ENCODE measurements at regions not wholly inside any gene's neighbourhood (a gene's known extent, or its start where the extent isn't known, plus 50 kb on each side); places are given as distances from the start of the nearest gene placed in this dataset.

DNA sequence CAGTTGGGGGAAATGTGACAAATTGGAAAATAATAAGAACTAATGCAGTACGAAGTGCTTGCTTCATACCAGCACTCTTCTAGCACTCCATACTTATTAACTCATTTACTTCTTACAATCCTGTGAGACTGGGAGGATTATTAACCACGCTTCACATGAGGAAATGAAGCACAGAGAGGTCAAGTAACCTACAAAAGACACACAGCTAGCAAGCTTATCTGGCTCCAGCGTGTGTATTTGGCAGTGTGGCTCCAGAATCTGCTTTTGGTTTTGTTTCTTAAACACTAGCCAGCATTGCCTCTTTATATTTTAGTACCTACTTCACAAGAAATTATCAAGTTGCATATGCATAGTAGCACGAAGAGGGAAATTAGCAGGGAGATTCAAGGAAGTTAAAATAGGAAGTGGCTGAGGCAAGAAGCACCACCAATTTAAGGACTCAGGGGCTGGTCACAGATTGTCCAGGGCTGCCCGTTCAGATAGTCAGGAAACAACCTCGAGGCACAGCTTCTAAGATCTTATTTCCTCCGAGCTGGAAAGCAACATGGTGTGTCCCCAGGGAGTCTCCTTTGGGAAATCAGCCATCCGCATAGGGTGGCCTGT lies 302.7 kb upstream of the PRDM1 start:
- Histone ChIP-seq H3K27me3 (no peaks in the 10 kb centered on the region), H3K4me1 (no peaks in the 10 kb centered on the region), H3K27ac (no peak overlapping the region), H3K4me3 (no peak overlapping the region), H3K36me3 (no peaks in the 10 kb centered on the region), H3K9me3 (no peaks in the 10 kb centered on the region)
- in situ Hi-C loops (cut with MboI; ENCODE audit: low pct_ligation_motif_present in 1 of 4, low pct_unique_long_range_greater_than_20kb in 1 of 4, low sequenced_read_pairs in 3 of 4) (no loop called here), intact Hi-C loops (cut with DNase I; ENCODE audit: low total_unique reads) (no loop called here)
- WGBS, 2 donors (ENCODE audit: low coverage in 1 of 2), result 71 to 78% methylated on average over 6 to 8 of the region's 8 CpGs
- no peak for TF ChIP-seq POLR2A (IDR thresholded peaks at IDR 0.05)
- TF ChIP-seq POLR2AphosphoS5 (IDR thresholded peaks at IDR 0.05), result no peak
- TF ChIP-seq, protein P1, sequence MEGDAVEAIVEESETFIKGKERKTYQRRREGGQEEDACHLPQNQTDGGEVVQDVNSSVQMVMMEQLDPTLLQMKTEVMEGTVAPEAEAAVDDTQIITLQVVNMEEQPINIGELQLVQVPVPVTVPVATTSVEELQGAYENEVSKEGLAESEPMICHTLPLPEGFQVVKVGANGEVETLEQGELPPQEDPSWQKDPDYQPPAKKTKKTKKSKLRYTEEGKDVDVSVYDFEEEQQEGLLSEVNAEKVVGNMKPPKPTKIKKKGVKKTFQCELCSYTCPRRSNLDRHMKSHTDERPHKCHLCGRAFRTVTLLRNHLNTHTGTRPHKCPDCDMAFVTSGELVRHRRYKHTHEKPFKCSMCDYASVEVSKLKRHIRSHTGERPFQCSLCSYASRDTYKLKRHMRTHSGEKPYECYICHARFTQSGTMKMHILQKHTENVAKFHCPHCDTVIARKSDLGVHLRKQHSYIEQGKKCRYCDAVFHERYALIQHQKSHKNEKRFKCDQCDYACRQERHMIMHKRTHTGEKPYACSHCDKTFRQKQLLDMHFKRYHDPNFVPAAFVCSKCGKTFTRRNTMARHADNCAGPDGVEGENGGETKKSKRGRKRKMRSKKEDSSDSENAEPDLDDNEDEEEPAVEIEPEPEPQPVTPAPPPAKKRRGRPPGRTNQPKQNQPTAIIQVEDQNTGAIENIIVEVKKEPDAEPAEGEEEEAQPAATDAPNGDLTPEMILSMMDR (IDR thresholded peaks at IDR 0.05), result no peak
- TF ChIP-seq EP300 (IDR thresholded peaks at IDR 0.05; ENCODE audit: low read depth), result no peak
- DNase-seq, result no peak

- no peaks in the 10 kb centered on the region for H3K36me3 ChIP-seq
- WGBS, 2 donors (ENCODE audit: low coverage in 1 of 2), result 61 to 68% methylated on average over 3 of the region's 3 CpGs
- H3K4me3 ChIP-seq, result no peak overlapping the region
- intact Hi-C loops (cut with DNase I; ENCODE audit: low total_unique reads) (no loop called here), in situ Hi-C loops (cut with MboI; ENCODE audit: low pct_ligation_motif_present in 1 of 4, low pct_unique_long_range_greater_than_20kb in 1 of 4, low sequenced_read_pairs in 3 of 4) (no loop called here)
- no peaks in the 10 kb centered on the region for H3K27me3 ChIP-seq
- H3K4me1 ChIP-seq, result no peaks in the 10 kb centered on the region
- no peak overlapping the region for H3K27ac ChIP-seq
- no peak for TF ChIP-seq POLR2A (IDR thresholded peaks at IDR 0.05)
- TF ChIP-seq, protein P1 (IDR thresholded peaks at IDR 0.05), result no peak
- no peak for TF ChIP-seq POLR2AphosphoS5 (IDR thresholded peaks at IDR 0.05)
- TF ChIP-seq EP300 (IDR thresholded peaks at IDR 0.05; ENCODE audit: low read depth), result no peak
- H3K9me3 ChIP-seq, result no peaks in the 10 kb centered on the region
- no peak for DNase-seq
These were observed 304.2 kb upstream of the PRDM1 start for GRCh38 chr6:105781915-105782314.

GRCh38 chr6:105781248-105781647 lies 304.9 kb upstream of the PRDM1 start:
- no peaks in the 10 kb centered on the region for H3K9me3 ChIP-seq
- 67 to 85% methylated on average over 5 to 7 of the region's 7 CpGs for WGBS, 2 donors (ENCODE audit: low coverage in 1 of 2)
- DNase-seq, result no peak
- intact Hi-C loops (cut with DNase I; ENCODE audit: low total_unique reads) (no loop called here), in situ Hi-C loops (cut with MboI; ENCODE audit: low pct_ligation_motif_present in 1 of 4, low pct_unique_long_range_greater_than_20kb in 1 of 4, low sequenced_read_pairs in 3 of 4) (no loop called here)
- H3K27me3 ChIP-seq, result no peaks in the 10 kb centered on the region
- no peaks in the 10 kb centered on the region for H3K4me1 ChIP-seq
- no peaks in the 10 kb centered on the region for H3K36me3 ChIP-seq
- no peak for TF ChIP-seq EP300 (IDR thresholded peaks at IDR 0.05; ENCODE audit: low read depth)
- TF ChIP-seq POLR2A (IDR thresholded peaks at IDR 0.05), result no peak
- TF ChIP-seq, protein P1 (IDR thresholded peaks at IDR 0.05), result no peak
- no peak for TF ChIP-seq POLR2AphosphoS5 (IDR thresholded peaks at IDR 0.05)
- H3K27ac ChIP-seq, result no peak overlapping the region
- H3K4me3 ChIP-seq, result no peak overlapping the region

DNA sequence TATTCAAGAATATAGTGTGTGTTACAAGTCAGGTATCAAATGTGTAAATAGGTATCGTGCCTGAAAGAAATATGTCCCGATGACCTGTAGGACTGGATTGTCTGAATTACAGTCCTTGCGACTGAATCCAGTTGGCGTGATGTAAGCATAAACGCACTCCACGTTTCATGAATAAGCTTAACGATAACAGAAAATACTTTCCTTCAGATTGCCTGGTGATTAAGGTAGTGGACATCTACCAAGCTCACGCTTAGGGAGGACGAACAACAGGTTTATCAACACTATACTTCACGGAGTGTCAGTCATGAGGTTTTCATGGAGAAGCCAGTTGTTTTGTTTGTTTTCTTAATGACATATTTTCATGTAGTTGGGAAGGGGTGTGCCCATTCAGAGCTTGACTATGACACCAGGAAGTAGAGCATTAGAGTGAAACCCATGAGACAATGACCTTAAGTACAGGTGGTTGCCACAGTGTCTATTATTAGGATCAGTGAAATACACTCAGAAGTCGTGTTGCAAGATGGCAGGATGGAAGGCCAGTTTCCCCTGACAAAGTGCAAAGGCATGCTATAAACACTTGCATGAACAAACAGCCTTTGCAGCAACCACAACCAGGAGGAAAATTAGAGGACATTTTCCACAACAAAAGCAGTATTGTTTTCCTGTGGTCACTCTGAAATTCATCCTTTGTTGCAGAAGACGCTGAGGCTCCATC lies 305.8 kb upstream of the PRDM1 start:
- peaks cover 2 to 4% of the 10 kb centered on the region in 2 donors for H3K9me3 ChIP-seq
- no peak for DNase-seq
- TF ChIP-seq POLR2AphosphoS5 (IDR thresholded peaks at IDR 0.05), result no peak
- no peak for TF ChIP-seq POLR2A (IDR thresholded peaks at IDR 0.05)
- TF ChIP-seq, protein P1 (IDR thresholded peaks at IDR 0.05), result no peak
- no peak for TF ChIP-seq EP300 (IDR thresholded peaks at IDR 0.05; ENCODE audit: low read depth)
- whole genome bisulfite sequencing, 2 donors (ENCODE audit: low coverage in 1 of 2), result 92 to 93% methylated on average over 11 to 12 of the region's 12 CpGs
- H3K27ac ChIP-seq, result no peak overlapping the region
- no peaks in the 10 kb centered on the region for H3K36me3 ChIP-seq
- H3K27me3 ChIP-seq, result no peaks in the 10 kb centered on the region
- intact Hi-C loops (cut with DNase I; ENCODE audit: low total_unique reads), result no loop called here
- no peak overlapping the region for H3K4me3 ChIP-seq
- H3K4me1 ChIP-seq, result no peaks in the 10 kb centered on the region
- in situ Hi-C loops (cut with MboI; ENCODE audit: low pct_ligation_motif_present in 1 of 4, low pct_unique_long_range_greater_than_20kb in 1 of 4, low sequenced_read_pairs in 3 of 4), result no loop called here

Data from transverse colon (tissue), 4 donors.